NCI-H1105 treated with DMSO at 0.1 percent for 48 hours (cell line): ENCODE measurements at regions not wholly inside any gene's neighbourhood (a gene's known extent, or its start where the extent isn't known, plus 50 kb on each side); places are given as distances from the start of the nearest gene placed in this dataset.
"Not testable (repeated sequence)": the region's sequence is repeated elsewhere in the genome, so short reads cannot be mapped to it uniquely, and the experiment has no call there.

Experiments used
- DNase-seq: peaks from one replicate; lab custom pipeline; 2025; lab: John Stamatoyannopoulos, UW

- DNase-seq, result not testable (repeated sequence)
Observed at GRCh38 chr1:146326863-146327262, 98.0 kb upstream of the NOTCH2NLA start.

- not testable (repeated sequence) for DNase-seq
Observed at GRCh38 chr1:146324463-146324862, 95.6 kb upstream of the NOTCH2NLA start.

- DNase-seq, result not testable (repeated sequence)
Observed at GRCh38 chr1:146323302-146323701, 94.5 kb upstream of the NOTCH2NLA start.

GRCh38 chr1:146322893-146323292 lies 94.1 kb upstream of the NOTCH2NLA start:
- DNase-seq, result not testable (repeated sequence)

GRCh38 chr1:146318715-146319114 lies 89.9 kb upstream of the NOTCH2NLA start:
- DNase-seq, result not testable (repeated sequence)

GRCh38 chr1:146317785-146318184 lies 89.0 kb upstream of the NOTCH2NLA start:
- not testable (repeated sequence) for DNase-seq

- not testable (repeated sequence) for DNase-seq
Observed at GRCh38 chr1:146314449-146315246, 85.8 kb upstream of the NOTCH2NLA start.

GRCh38 chr1:146310579-146310978 lies 81.8 kb upstream of the NOTCH2NLA start:
- not testable (repeated sequence) for DNase-seq

GRCh38 chr1:146309427-146309826 lies 80.6 kb upstream of the NOTCH2NLA start:
- not testable (repeated sequence) for DNase-seq

- not testable (repeated sequence) for DNase-seq
Observed at GRCh38 chr1:146308892-146309291, 80.1 kb upstream of the NOTCH2NLA start.

GRCh38 chr1:146308152-146308551 lies 79.3 kb upstream of the NOTCH2NLA start:
- DNase-seq, result not testable (repeated sequence)

- DNase-seq, result not testable (repeated sequence)
Observed at GRCh38 chr1:146307632-146308031, 78.8 kb upstream of the NOTCH2NLA start.

GRCh38 chr1:146306651-146307050 lies 77.8 kb upstream of the NOTCH2NLA start:
- not testable (repeated sequence) for DNase-seq

- DNase-seq, result not testable (repeated sequence)
Observed at GRCh38 chr1:146305442-146305841, 76.6 kb upstream of the NOTCH2NLA start.

- not testable (repeated sequence) for DNase-seq
Observed at GRCh38 chr1:146298575-146298897, 69.7 kb upstream of the NOTCH2NLA start.

GRCh38 chr1:146297781-146298574 lies 69.2 kb upstream of the NOTCH2NLA start:
- not testable (repeated sequence) for DNase-seq

- not testable (repeated sequence) for DNase-seq
Observed at GRCh38 chr1:146292940-146293936, 64.4 kb upstream of the NOTCH2NLA start.

GRCh38 chr1:146292424-146292823 lies 63.6 kb upstream of the NOTCH2NLA start:
- DNase-seq, result not testable (repeated sequence)

GRCh38 chr1:146287881-146288280 lies 59.1 kb upstream of the NOTCH2NLA start:
- DNase-seq, result not testable (repeated sequence)

- not testable (repeated sequence) for DNase-seq
Observed at GRCh38 chr1:146284760-146285159, 55.9 kb upstream of the NOTCH2NLA start.

GRCh38 chr1:146283527-146283880 lies 54.7 kb upstream of the NOTCH2NLA start:
- not testable (repeated sequence) for DNase-seq
